Keratinocyte (primary cell): ENCODE measurements at regions not wholly inside any gene's neighbourhood (a gene's known extent, or its start where the extent isn't known, plus 50 kb on each side); places are given as distances from the start of the nearest gene placed in this dataset.

Experiments
- DNase-seq: peaks from one replicate; pipeline ENCODE4 v3.0.0-alpha.2; 2011; ENCODE audit warnings: low read depth, missing footprints, low spot score
- FAIRE-seq: peaks from 2 replicates; lab custom pipeline; 2011; peaks lifted over from hg19 to GRCh38; lab: Jason Lieb, UNC
- H2AFZ ChIP-seq: 2 replicates; pipeline ENCODE4 v1.6.0; 2012; ENCODE audit warnings: low read length, control low read depth, inconsistent platforms; ENCODE audit not compliant: control insufficient read depth
- H3K27ac ChIP-seq: 2 replicates; pipeline ENCODE4 v1.5.1; 2011; ENCODE audit warnings: low read length; ENCODE audit not compliant: control insufficient read depth, insufficient read depth
- H3K27me3 ChIP-seq: 3 replicates; pipeline ENCODE4 v1.6.0; 2011; ENCODE audit warnings: low read length; ENCODE audit not compliant: control insufficient read depth, insufficient read depth; ENCODE audit errors: extremely low read depth
- H3K36me3 ChIP-seq, 2 experiments: 2 replicates in 1 of 2; 3 replicates in 1 of 2; pipeline ENCODE4 v1.5.1; 2011; ENCODE audit warnings: low read length in 2 of 2, mild to moderate bottlenecking in 1 of 2; ENCODE audit not compliant: control insufficient read depth in 2 of 2, insufficient read depth in 2 of 2; ENCODE audit errors: extremely low read depth in 1 of 2
- H3K4me1 ChIP-seq: 3 replicates; pipeline ENCODE4 v1.5.1; 2011; ENCODE audit warnings: low read length; ENCODE audit not compliant: control insufficient read depth, insufficient read depth; ENCODE audit errors: extremely low read depth
- H3K4me2 ChIP-seq: 3 replicates; pipeline ENCODE4 v1.6.0; 2011; ENCODE audit warnings: low read depth, low read length; ENCODE audit not compliant: control insufficient read depth, insufficient read depth; ENCODE audit errors: extremely low read depth
- H3K4me3 ChIP-seq, 3 experiments: fragments of 200-600 bp in 1 of 3; sonication (generic) in 1 of 3; 2 replicates in 2 of 3; 3 replicates in 1 of 3; pipeline ENCODE4 v1.5.1; 2011 to 2016; ENCODE audit warnings: low read length in 3 of 3, mild to moderate bottlenecking in 3 of 3, control low read depth in 2 of 3, inconsistent platforms in 1 of 3, low read depth in 1 of 3, mixed read lengths in 1 of 3, mixed run types in 1 of 3, moderate library complexity in 1 of 3; ENCODE audit not compliant: control insufficient read depth in 2 of 3, insufficient read depth in 2 of 3; ENCODE audit errors: extremely low read depth in 1 of 3
- H3K79me2 ChIP-seq: 2 replicates; pipeline ENCODE4 v1.6.0; 2012; ENCODE audit warnings: low read length; ENCODE audit not compliant: control insufficient read depth, insufficient read depth
- H3K9ac ChIP-seq: 3 replicates; pipeline ENCODE4 v1.6.0; 2011; ENCODE audit warnings: low read length; ENCODE audit not compliant: control insufficient read depth, insufficient read depth; ENCODE audit errors: extremely low read depth
- H3K9me1 ChIP-seq: 3 replicates; pipeline ENCODE4 v1.6.0; 2011; ENCODE audit warnings: low read length; ENCODE audit not compliant: control insufficient read depth, insufficient read depth; ENCODE audit errors: extremely low read depth
- H3K9me3 ChIP-seq: 2 replicates; pipeline ENCODE4 v1.5.1; 2012; ENCODE audit warnings: low read depth, low read length; ENCODE audit not compliant: control insufficient read depth
- H4K20me1 ChIP-seq: 3 replicates; pipeline ENCODE4 v1.6.0; 2011; ENCODE audit warnings: low read length; ENCODE audit not compliant: control insufficient read depth, insufficient read depth; ENCODE audit errors: extremely low read depth
- CTCF ChIP-seq, 3 experiments: IDR thresholded peaks in 1 of 3; conservative IDR thresholded peaks in 1 of 3; optimal IDR thresholded peaks in 1 of 3; 2 replicates in 2 of 3; 3 replicates in 1 of 3; pipeline versions ENCODE3 to v1.5.1; 2011; ENCODE audit warnings: low read length in 3 of 3, mild to moderate bottlenecking in 3 of 3, moderate library complexity in 2 of 3, control low read depth in 1 of 3, inconsistent platforms in 1 of 3; ENCODE audit not compliant: insufficient read depth in 2 of 3; ENCODE audit errors: extremely low read depth in 1 of 3
- EZH2 ChIP-seq: IDR thresholded peaks from one replicate; pipeline ENCODE4 v1.6.1; 2012; ENCODE audit warnings: inconsistent platforms, mild to moderate bottlenecking, low read length, moderate library complexity
- dilution Hi-C: fragments of 300-500 bp; cut with MboI; formaldehyde crosslinking; loops from one replicate; pipeline ENCODE4 v1.7.0; 2020; ENCODE audit warnings: low sequenced_read_pairs; ENCODE audit not compliant: extremely low pct_ligation_motif_present

GRCh38 chr2:120990451-120990871 lies 254.8 kb downstream of the GLI2 start:
- no peak for DNase-seq
- H3K27me3 ChIP-seq, result peaks cover 5% of the 10 kb centered on the region

GRCh38 chr2:120991441-120991840 lies 255.8 kb downstream of the GLI2 start:
- dilution Hi-C loops, result no loop called here
- Histone ChIP-seq H3K4me3 (no peak overlapping the region), H3K9me1 (no peaks in the 10 kb centered on the region), H3K27ac (no peak overlapping the region), H3K9ac (no peak overlapping the region), H3K79me2 (no peaks in the 10 kb centered on the region), H3K4me2 (no peak overlapping the region), H3K36me3 (no peaks in the 10 kb centered on the region), H3K27me3 (peaks cover 5% of the 10 kb centered on the region), H2AFZ (no peak overlapping the region), H4K20me1 (no peaks in the 10 kb centered on the region), H3K4me1 (no peaks in the 10 kb centered on the region), H3K9me3 (no peaks in the 10 kb centered on the region)
- FAIRE-seq, result no peak
- DNase-seq, result no peak
- no peak for TF ChIP-seq CTCF (optimal IDR thresholded peaks at IDR 0.05 in 1 of 3, IDR thresholded peaks at IDR 0.05 in 1 of 3, conservative IDR thresholded peaks at IDR 0.05 in 1 of 3; ENCODE audit: extremely low read depth in 1 of 3, insufficient read depth in 2 of 3, low read length in 3 of 3)
- TF ChIP-seq EZH2, result no peak

More at GRCh38 chr2:120990451-120990871, 254.8 kb downstream of the GLI2 start:
- no peak overlapping the region for H3K27ac ChIP-seq
- H3K36me3 ChIP-seq, result no peaks in the 10 kb centered on the region
- no peak overlapping the region for H2AFZ ChIP-seq
- H3K4me2 ChIP-seq, result no peak overlapping the region
- TF ChIP-seq EZH2, result no peak
- no peaks in the 10 kb centered on the region for H3K9me1 ChIP-seq
- no peaks in the 10 kb centered on the region for H4K20me1 ChIP-seq
- dilution Hi-C loops, result no loop called here
- no peak for FAIRE-seq
- no peaks in the 10 kb centered on the region for H3K9me3 ChIP-seq
- H3K79me2 ChIP-seq, result no peaks in the 10 kb centered on the region
- no peaks in the 10 kb centered on the region for H3K4me1 ChIP-seq
- no peak overlapping the region for H3K9ac ChIP-seq
- no peak overlapping the region for H3K4me3 ChIP-seq

GRCh38 chr2:120992791-120993555 lies 257.3 kb downstream of the GLI2 start:
- Histone ChIP-seq H4K20me1 (no peaks in the 10 kb centered on the region), H3K9me1 (no peaks in the 10 kb centered on the region), H3K36me3 (no peaks in the 10 kb centered on the region), H3K4me3 (no peak overlapping the region), H3K9me3 (no peaks in the 10 kb centered on the region), H3K79me2 (no peaks in the 10 kb centered on the region), H3K9ac (no peak overlapping the region), H3K27ac (no peak overlapping the region), H3K4me2 (no peak overlapping the region), H3K4me1 (no peaks in the 10 kb centered on the region), H3K27me3 (peaks cover 5% of the 10 kb centered on the region), H2AFZ (no peak overlapping the region)
- dilution Hi-C loops, result no loop called here
- DNase-seq (no peak), FAIRE-seq (no peak)
- TF ChIP-seq EZH2 (no peak), CTCF (optimal IDR thresholded peaks at IDR 0.05 in 1 of 3, IDR thresholded peaks at IDR 0.05 in 1 of 3, conservative IDR thresholded peaks at IDR 0.05 in 1 of 3; ENCODE audit: extremely low read depth in 1 of 3, insufficient read depth in 2 of 3, low read length in 3 of 3) (no peak)
